RWPE1 (cell line): ENCODE measurements at regions not wholly inside any gene's neighbourhood (a gene's known extent, or its start where the extent isn't known, plus 50 kb on each side); places are given as distances from the start of the nearest gene placed in this dataset.

Source experiments
- CTCF ChIA-PET: fragments of 350-600 bp; sonication (Branson Sonifier 250); formaldehyde crosslinking; extraction: SDS; loops from one replicate; lab custom pipeline; 2021; lab: Yijun Ruan, JAX
- POLR2A ChIA-PET: fragments of 400-600 bp; formaldehyde crosslinking; extraction: SDS; loops from one replicate; lab custom pipeline; 2020; ENCODE audit warnings: antibody characterized with exemption; ENCODE audit not compliant: low non-redundant PET; lab: Yijun Ruan, JAX
- DNase-seq: peaks from one replicate; pipeline ENCODE4 v3.0.0; 2012; ENCODE audit warnings: low spot score
- H3K27ac ChIP-seq: fragments of 450-650 bp; 2 replicates; pipeline ENCODE4 v1.5.1; 2017
- TF ChIP-seq, protein P1 (sequence below): fragments of 450-650 bp; conservative IDR thresholded peaks from 2 replicates; pipeline ENCODE4 v1.5.1; 2017; ENCODE audit warnings: low read depth, mild to moderate bottlenecking

DNA sequence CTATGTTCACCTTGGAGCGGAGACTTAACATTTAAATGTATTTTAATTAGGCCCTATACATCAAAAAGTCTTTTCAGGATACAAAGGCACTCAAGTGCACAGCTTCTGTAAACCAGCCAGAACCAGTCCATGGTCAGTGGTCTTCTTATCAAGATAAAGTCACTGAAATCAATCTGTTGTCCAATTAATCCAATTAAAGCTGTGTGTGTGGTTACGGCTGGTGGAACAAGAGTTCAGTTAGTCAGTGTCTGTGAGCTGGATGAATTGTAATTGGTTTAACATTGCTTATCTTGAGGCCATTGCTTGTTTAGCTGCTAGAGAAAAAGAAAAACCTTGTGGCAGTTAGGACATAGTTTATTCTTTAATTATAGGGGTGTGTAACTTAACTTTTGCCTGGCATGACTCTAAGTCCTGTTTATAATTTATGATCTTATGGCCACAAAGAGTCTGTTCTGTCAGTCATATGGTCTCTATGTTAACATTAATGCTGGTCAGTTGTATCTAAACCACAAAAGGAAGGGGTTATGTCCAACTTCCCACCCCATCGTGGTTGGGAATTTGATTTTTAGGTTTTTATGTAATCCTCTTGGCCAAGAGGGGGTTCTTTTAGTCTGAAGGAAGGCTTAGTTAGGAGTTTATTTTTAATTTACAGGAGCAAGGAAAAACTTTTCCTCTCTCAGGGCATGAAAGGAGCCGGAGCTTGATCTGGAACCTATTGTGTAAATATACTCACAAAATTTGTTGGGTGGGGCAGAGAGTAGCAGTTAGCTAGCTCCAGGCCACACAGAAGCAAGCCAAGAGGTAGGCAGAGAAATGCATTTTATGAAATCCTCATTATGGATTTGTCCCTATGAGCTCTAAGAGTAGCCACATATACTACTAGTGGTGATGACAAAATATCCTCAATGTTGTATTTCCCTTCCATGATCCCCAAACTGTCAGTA lies 665.7 kb upstream of the ACTRT1 start:
- H3K27ac ChIP-seq, result no peak overlapping the region
- POLR2A ChIA-PET, result no interaction called here
- CTCF ChIA-PET, result interaction anchor here (0.5 kb wide), 1 partner anchor 99 kb away, joined by 3 read pairs; no protein-coding TSS in a partner anchor
- no peak for DNase-seq
- TF ChIP-seq, protein P1, sequence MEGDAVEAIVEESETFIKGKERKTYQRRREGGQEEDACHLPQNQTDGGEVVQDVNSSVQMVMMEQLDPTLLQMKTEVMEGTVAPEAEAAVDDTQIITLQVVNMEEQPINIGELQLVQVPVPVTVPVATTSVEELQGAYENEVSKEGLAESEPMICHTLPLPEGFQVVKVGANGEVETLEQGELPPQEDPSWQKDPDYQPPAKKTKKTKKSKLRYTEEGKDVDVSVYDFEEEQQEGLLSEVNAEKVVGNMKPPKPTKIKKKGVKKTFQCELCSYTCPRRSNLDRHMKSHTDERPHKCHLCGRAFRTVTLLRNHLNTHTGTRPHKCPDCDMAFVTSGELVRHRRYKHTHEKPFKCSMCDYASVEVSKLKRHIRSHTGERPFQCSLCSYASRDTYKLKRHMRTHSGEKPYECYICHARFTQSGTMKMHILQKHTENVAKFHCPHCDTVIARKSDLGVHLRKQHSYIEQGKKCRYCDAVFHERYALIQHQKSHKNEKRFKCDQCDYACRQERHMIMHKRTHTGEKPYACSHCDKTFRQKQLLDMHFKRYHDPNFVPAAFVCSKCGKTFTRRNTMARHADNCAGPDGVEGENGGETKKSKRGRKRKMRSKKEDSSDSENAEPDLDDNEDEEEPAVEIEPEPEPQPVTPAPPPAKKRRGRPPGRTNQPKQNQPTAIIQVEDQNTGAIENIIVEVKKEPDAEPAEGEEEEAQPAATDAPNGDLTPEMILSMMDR, result no peak

DNA sequence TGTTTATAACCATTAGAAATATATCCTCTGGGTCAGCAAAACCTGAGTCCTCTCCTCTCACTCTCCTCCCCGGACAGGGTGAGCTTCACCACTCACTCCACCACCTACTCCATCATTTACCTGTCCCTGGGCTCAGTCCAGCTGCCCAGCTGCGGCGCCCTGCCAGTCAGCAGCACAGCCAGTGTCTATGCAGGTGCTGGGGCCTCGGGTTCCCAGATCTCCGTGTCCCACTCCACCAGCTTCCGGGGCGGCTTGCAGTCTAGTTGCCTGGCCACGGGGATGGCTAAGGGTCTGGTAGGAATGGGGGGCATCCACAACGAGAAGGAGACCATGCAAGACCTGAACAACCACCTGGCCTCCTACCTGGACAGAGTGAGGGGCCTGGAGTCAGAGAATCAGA lies 662.2 kb upstream of the ACTRT1 start:
- no peak overlapping the region for H3K27ac ChIP-seq
- ChIA-PET POLR2A (no interaction called here), CTCF (no interaction called here)
- TF ChIP-seq, protein P1, result no peak
- DNase-seq, result no peak

DNA sequence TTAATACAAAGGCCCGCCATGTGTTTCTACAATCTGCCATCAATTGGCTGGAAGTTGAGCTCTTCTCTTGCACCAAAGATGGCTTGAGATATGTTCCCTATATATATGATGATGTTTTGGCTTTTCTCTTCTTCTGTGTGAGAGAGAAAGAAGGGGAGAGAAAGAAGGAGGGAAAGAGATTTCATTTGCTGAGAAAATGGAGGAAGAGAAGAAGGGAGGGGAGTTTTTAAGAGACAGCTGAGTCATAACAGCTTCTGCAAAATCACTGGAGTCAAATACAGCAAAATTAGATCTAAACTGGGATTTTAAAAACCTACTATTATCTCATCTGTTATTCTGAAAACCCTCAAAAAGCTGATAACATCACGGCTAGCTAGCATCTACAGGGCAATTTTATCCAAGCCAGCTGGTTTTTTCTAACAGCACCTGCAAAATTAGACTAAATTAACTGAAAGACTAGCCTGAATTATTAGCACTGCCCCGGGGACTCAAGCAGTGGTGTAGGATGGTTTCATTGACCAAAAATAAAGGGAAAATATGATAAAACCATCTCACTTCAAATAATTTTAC lies 647.6 kb upstream of the ACTRT1 start:
- no peak overlapping the region for H3K27ac ChIP-seq
- ChIA-PET POLR2A (no interaction called here), CTCF (no interaction called here)
- DNase-seq, result no peak
- TF ChIP-seq, protein P1, result no peak

GRCh38 chrX:128698573-128699181 lies 646.5 kb upstream of the ACTRT1 start:
- POLR2A ChIA-PET, result no interaction called here

DNA sequence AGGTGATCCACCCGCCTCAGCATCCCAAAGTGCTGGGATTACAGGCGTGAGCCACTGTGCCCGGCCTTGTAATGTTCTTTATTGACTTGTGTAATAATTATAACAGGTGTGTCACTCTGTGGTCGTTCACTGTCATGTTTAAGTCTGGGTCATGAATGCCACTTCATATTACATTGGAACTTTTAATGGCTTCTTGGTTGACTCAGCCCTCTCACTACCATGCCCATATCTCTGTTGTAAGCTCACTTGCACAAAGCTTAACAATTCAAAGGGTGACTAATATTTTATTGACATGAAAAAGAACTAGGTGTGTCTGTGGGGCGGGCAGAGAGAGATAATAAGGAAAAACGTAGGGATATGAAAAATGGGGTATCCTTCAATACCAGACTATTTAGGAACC lies 639.7 kb upstream of the ACTRT1 start:
- H3K27ac ChIP-seq, result no peak overlapping the region
- ChIA-PET CTCF (no interaction called here), POLR2A (no interaction called here)
- no peak for DNase-seq
- TF ChIP-seq, protein P1, result no peak

More at GRCh38 chrX:128698573-128699181, 646.5 kb upstream of the ACTRT1 start:
- DNase-seq, result no peak
- CTCF ChIA-PET, result interaction anchor here (0.7 kb wide), 1 partner anchor 268 kb away, joined by 4 read pairs; no protein-coding TSS in a partner anchor
- TF ChIP-seq, protein P1, result no peak
- H3K27ac ChIP-seq, result no peak overlapping the region

DNA sequence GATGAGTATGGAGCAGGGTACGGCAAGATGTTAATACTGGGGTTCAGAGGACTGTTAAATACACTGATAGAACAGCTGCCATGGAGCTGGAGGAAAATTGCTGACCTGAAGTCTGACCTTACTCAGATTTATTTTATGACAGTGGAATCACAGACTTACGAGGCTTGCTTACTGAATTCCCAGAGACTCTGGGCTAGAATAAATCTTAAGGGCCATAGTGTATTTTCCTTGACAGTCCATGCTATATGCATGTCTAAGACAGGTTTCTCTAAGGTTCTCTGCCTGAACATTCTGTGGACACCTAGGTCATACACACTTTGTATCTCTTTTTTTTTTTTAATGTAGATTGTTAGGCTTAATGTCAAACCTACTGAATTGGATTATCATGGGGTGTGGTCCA lies 633.2 kb upstream of the ACTRT1 start:
- H3K27ac ChIP-seq, result no peak overlapping the region
- no peak for DNase-seq
- ChIA-PET POLR2A (no interaction called here), CTCF (no interaction called here)
- TF ChIP-seq, protein P1, result no peak
